Vagina (tissue), 2 donors: ENCODE measurements at regions not wholly inside any gene's neighbourhood (a gene's known extent, or its start where the extent isn't known, plus 50 kb on each side); places are given as distances from the start of the nearest gene placed in this dataset.

Experiments used
- CTCF ChIP-seq, 3 experiments: fragments of 450-650 bp in 2 of 3; fragments of 200-600 bp in 1 of 3; sonication (generic) in 1 of 3; IDR thresholded peaks; one replicate each; pipeline ENCODE4 v1.5.1; 2017 to 2019; ENCODE audit warnings: antibody characterized with exemption in 3 of 3, mild to moderate bottlenecking in 2 of 3, moderate library complexity in 2 of 3
- POLR2A ChIP-seq, 2 donors: fragments of 450-650 bp; IDR thresholded peaks; one replicate each; pipeline ENCODE4 v1.6.1; 2017; ENCODE audit warnings: antibody characterized with exemption in 2 of 2, mild to moderate bottlenecking in 2 of 2, moderate library complexity in 2 of 2

GRCh38 chr10:31145986-31146385 lies 114.3 kb upstream of the ZNF438 start:
- TF ChIP-seq CTCF (IDR thresholded peaks at IDR 0.05) (no peak), POLR2A (IDR thresholded peaks at IDR 0.05) (no peak)
